Muscle of leg (tissue), 3 donors: ENCODE measurements at regions not wholly inside any gene's neighbourhood (a gene's known extent, or its start where the extent isn't known, plus 50 kb on each side); places are given as distances from the start of the nearest gene placed in this dataset.

Experiments used
- DNase-seq: peaks from one replicate; pipeline ENCODE4 v3.0.0; 2013
- H3K27ac ChIP-seq: one replicate; pipeline ENCODE4 v1.5.1; 2013; ENCODE audit warnings: mild to moderate bottlenecking, low read length, control low read depth
- H3K27me3 ChIP-seq: one replicate; pipeline ENCODE4 v1.6.1; 2013; ENCODE audit warnings: low read length; ENCODE audit not compliant: control insufficient read depth, insufficient read depth
- H3K36me3 ChIP-seq: one replicate; pipeline ENCODE4 v1.6.1; 2013; ENCODE audit warnings: low read length; ENCODE audit not compliant: control insufficient read depth, insufficient read depth
- H3K4me1 ChIP-seq: one replicate; pipeline ENCODE4 v1.6.1; 2013; ENCODE audit warnings: low read length; ENCODE audit not compliant: control insufficient read depth, insufficient read depth
- H3K4me3 ChIP-seq: one replicate; pipeline ENCODE4 v1.5.1; 2013; ENCODE audit warnings: low read length, control low read depth
- H3K9me3 ChIP-seq: replicated peaks from 2 replicates; pipeline ENCODE4 v1.6.1; 2013; ENCODE audit warnings: low read depth, low read length; ENCODE audit not compliant: control insufficient read depth
- WGBS: methylation state at CpG from one replicate; pipeline ENCODE4 v1.1.5; 2013; ENCODE audit warnings: missing lambda C conversion rate; ENCODE audit not compliant: insufficient coverage; 5-methylcytosine and 5-hydroxymethylcytosine counted together

DNA sequence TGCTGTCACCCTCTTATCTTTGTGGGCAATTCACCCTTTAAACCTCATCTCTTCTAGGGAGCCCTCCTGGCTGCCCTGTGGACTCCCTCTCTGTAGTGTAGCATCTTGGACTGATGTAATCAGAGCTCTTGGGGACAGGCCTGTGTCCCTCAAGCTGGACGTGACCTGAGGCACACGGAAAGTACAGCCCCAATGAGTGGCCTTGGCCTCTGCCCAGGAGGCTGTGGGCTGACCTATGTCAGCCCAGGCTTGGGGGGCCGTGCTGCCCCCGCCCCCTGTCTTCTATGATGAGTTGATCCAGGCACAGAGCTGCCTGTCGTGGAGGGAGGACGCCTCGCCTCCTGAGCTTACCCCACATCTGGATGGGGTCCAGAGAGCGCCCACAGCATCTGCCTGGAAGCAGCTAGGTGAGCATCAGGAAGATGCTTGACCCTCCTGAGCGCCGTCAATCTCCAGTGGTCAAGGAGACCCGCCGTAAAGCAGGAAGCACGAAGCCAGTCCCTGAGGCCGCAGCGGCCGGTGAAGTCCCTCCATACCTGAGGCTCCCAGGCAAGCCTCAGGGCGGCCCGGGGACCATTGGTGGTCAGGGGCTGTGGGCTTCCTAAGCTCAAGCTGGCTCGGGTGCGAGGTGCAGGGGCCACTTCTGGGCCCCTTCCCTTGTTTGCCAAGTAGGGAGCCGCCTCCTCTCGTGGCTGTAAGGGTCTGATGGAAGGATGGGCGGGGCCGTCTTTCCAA, 1136.9 kb downstream of the BRD1 start:
- DNase-seq = no peak
- H3K27ac ChIP-seq = no peak overlapping the region
- no peak overlapping the region for H3K4me3 ChIP-seq
- no peaks in the 10 kb centered on the region for H3K9me3 ChIP-seq
- no peaks in the 10 kb centered on the region for H3K27me3 ChIP-seq
- no peaks in the 10 kb centered on the region for H3K36me3 ChIP-seq
- H3K4me1 ChIP-seq = peaks cover 3% of the 10 kb centered on the region
- 76% methylated on average over 22 of the region's 24 CpGs for WGBS

DNA sequence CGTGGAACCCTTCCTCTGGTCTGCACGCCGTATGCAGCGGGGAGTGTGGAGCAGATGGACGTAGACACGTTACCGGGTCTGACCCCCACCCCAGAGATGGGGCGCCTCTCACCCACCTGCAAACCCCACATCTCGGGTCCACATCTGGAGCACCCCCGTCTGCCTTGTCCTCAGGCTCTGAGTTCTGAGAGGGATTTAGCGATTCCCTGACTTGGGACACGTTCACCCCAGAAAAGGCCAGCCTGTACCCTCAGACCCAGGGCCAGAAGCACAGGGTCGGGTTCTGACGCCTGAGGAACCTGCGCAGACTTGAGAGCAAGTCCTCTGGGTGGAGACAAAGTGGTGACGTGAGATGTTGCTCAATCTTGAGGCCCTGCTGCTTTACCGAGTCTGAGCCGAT, 1138.5 kb downstream of the BRD1 start:
- Histone ChIP-seq H3K27me3 (no peaks in the 10 kb centered on the region), H3K36me3 (no peaks in the 10 kb centered on the region), H3K4me1 (no peaks in the 10 kb centered on the region), H3K9me3 (no peaks in the 10 kb centered on the region), H3K4me3 (no peak overlapping the region), H3K27ac (no peak overlapping the region)
- 72% methylated on average over 10 of the region's 18 CpGs for WGBS
- no peak for DNase-seq

DNA sequence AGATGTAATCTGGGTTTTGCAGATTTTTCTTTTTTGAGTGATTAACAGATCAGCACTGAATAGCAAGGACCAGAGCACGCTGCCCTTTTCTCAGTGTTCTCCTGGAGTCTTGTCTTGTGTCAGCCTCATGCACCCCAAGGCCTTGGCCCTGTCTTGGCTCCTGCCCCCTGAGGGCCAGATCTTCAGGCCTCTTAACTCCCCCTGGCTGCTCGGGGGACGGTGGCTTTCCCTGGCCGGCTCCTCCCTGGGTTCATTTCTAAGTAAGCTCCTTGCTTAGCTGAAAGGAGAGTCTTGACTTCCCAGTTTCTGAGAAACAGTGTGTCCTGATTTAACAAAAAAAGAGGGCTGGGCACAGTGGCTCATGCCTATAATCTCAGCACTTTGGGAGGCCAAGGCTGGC, 1139.3 kb downstream of the BRD1 start:
- no peak overlapping the region for H3K27ac ChIP-seq
- no peak for DNase-seq
- H3K27me3 ChIP-seq = no peaks in the 10 kb centered on the region
- 83% methylated on average over 1 of the region's 4 CpGs for WGBS
- no peak overlapping the region for H3K4me3 ChIP-seq
- H3K4me1 ChIP-seq = no peaks in the 10 kb centered on the region
- no peaks in the 10 kb centered on the region for H3K36me3 ChIP-seq
- no peaks in the 10 kb centered on the region for H3K9me3 ChIP-seq

DNA sequence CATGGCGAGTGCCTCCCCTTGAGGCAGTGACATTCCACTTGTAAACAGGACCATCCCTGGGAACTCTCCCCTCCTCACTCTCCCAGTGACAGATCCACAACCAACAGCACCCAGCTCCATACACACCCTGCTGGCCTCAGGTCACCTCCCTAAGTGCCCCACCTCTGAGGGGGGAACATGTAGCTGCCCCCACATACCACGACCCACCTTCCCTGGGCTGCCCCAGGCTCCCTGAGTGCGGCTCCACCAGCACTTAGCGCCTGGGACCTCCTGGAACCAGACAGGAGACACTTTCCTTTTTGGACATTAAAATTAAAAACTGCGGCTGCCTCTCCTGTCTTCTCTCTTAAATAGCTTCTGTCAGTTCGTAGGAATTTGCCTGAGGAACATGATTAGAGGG, 1140.1 kb downstream of the BRD1 start:
- Histone ChIP-seq H3K9me3 (no peaks in the 10 kb centered on the region), H3K27me3 (no peaks in the 10 kb centered on the region), H3K27ac (no peak overlapping the region), H3K4me3 (no peak overlapping the region), H3K36me3 (no peaks in the 10 kb centered on the region), H3K4me1 (no peaks in the 10 kb centered on the region)
- 88% methylated on average over 1 of the region's 6 CpGs for WGBS
- no peak for DNase-seq

DNA sequence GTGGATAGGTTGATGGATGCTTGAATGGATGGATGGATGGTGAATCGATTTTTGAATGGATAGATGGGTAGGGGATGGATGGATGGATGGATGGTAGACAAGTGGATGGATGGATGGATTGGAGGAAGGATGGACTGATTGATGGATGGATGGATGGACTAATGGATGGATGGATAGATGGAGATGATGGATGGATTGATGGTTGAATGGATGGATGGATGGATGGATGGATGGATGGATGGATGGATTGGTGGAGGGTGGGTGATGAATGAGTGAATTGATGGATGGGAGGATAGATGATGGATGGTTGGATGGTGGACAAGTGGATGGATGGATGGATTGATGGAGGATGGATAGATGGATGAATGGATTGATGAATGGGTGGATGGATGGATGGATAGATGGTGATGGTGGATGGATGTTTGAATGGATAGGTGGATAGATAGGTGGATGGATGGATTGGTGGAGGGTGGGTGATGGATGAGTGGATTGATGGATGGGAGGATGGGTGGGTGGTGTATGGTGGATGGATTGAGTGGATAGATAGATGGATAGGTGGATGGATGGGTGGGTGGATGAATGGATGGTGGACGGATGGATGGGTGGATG, 1140.9 kb downstream of the BRD1 start:
- WGBS = 88% methylated on average over 2 of the region's 2 CpGs
- Histone ChIP-seq H3K27me3 (no peaks in the 10 kb centered on the region), H3K4me1 (no peaks in the 10 kb centered on the region), H3K27ac (no peak overlapping the region), H3K36me3 (no peaks in the 10 kb centered on the region), H3K9me3 (no peaks in the 10 kb centered on the region), H3K4me3 (no peak overlapping the region)
- no peak for DNase-seq

DNA sequence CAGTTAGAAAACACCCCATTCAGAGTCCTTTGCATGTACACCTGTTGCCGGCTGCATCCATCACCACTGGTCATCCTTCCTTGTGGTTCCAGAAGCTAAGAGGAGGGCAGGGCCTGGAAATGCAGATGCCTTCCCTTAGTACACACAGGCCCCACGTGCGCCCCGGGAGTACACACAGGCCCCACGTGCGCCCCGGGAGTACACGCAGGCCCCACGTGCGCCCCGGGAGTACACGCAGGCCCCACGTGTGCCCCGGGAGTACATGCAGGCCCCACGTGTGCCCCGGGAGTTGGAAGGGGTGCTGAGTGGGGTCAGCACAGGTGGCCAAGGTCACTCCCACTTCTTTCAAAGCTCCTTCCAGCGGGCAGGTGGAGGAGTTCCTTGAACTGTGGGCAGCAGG, 1141.9 kb downstream of the BRD1 start:
- Histone ChIP-seq H3K27ac (no peak overlapping the region), H3K4me1 (no peaks in the 10 kb centered on the region), H3K4me3 (no peak overlapping the region), H3K9me3 (no peaks in the 10 kb centered on the region), H3K36me3 (no peaks in the 10 kb centered on the region), H3K27me3 (no peaks in the 10 kb centered on the region)
- DNase-seq = no peak
- WGBS = 86% methylated on average over 14 of the region's 17 CpGs

DNA sequence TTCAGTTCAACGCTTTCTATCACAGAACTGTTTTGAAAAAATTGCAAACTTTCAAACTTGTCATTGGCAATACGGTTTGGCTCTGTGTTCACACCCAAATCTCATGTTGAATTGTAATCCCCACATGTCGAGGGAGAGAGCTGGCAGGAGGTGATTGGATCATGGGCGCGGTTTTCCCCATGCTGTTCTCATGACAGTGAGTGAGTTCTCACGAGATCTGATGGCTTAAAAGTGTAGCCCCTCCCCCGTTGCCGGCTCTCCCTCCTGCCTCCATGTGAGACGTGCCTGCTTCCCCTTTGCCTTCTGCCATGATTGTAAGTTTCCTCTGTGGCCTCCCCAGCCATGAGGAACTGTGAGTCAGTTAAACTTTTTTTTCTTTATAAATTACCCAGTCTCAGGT, 1144.0 kb downstream of the BRD1 start:
- WGBS = 63% methylated on average over 5 of the region's 9 CpGs
- no peaks in the 10 kb centered on the region for H3K36me3 ChIP-seq
- no peak overlapping the region for H3K27ac ChIP-seq
- DNase-seq = no peak
- no peaks in the 10 kb centered on the region for H3K27me3 ChIP-seq
- no peaks in the 10 kb centered on the region for H3K9me3 ChIP-seq
- no peak overlapping the region for H3K4me3 ChIP-seq
- H3K4me1 ChIP-seq = no peaks in the 10 kb centered on the region

DNA sequence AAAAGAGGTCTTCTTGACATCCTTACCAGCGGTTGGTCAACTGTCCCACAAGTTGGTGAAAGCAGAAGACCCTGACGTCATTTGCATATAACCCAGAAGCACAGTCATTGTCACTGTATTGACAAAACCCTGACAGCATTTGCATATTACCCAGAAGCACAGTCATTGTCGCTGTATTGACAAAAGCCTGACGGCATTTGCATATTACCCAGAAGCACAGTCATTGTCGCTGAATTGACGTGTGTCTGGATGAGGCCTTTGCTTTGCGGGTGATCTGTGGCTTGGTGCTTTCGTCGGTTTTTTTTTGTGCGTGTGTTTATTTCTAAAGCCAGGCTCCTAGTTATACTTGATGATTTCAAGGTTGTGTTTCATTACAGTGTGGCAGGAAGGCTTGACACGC, 1145.2 kb downstream of the BRD1 start:
- Histone ChIP-seq H3K36me3 (no peaks in the 10 kb centered on the region), H3K27me3 (no peaks in the 10 kb centered on the region), H3K4me3 (no peak overlapping the region), H3K4me1 (no peaks in the 10 kb centered on the region), H3K9me3 (no peaks in the 10 kb centered on the region), H3K27ac (no peak overlapping the region)
- no peak for DNase-seq
- 82% methylated on average over 10 of the region's 11 CpGs for WGBS

DNA sequence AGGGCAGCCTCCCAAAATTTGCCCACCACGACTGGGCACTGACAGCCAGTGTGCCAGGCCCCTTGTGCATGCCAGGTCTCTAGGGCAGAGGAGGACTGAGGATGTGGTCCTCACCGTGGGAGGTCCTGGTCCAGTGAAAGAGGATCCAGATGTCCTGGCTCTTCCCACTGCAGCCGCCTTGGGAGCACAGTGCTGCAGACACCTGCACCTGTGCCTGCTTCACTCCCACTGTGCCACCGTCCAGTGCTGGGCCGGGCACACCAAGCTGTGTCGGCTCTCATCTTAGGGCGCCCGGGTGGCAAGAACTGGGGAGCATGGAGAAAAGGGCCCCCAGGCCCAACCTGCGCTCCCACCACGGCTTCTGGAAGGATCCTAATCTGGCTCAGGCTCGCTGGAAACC, 1147.1 kb downstream of the BRD1 start:
- no peaks in the 10 kb centered on the region for H3K36me3 ChIP-seq
- 73% methylated on average over 11 of the region's 11 CpGs for whole genome bisulfite sequencing
- H3K27me3 ChIP-seq = no peaks in the 10 kb centered on the region
- DNase-seq = no peak
- no peaks in the 10 kb centered on the region for H3K9me3 ChIP-seq
- H3K4me3 ChIP-seq = no peak overlapping the region
- no peak overlapping the region for H3K27ac ChIP-seq
- H3K4me1 ChIP-seq = no peaks in the 10 kb centered on the region

DNA sequence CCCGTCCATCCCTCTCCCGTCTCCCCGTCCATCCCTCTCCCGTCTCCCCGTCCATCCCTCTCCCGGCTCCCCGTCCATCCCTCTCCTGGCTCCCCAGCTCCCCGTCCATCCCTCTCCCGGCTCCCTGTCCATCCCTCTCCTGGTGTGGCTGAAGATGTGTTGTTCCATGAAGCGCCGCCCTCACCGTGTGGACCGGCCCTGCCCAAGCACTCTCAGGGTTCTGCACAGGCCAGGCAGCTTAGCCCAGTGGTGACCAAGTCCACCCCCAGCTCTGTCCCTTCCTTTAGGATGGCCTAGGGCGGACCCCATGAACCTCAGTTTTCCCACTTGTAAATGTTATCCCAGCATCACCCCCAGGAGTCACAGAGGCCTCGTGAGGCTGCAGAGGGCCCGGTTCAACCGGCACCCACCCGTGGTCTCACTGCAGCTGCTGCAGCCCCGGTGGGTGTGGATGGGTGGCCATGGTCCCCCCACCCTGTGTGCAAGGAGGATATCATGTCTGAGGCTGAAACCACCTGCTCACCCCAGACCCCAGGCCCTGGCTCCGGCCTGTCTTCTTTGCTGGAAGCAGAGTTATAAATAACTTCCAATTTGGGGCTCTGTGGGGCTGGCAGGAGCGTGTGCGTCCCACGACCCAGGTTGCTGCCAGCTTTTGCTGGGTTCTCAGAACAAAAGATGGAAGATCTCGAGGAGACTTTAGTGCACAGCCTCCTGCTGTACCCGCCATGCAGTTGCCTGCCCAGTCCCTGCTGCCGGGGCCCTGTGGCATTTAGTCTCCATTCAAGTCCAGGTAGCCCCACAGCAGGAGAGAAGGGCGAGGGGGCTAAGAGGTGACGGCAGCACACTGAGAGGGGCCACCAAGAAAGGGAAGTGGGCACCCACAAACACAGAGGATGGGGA, 1147.8 kb downstream of the BRD1 start:
- no peaks in the 10 kb centered on the region for H3K4me1 ChIP-seq
- no peaks in the 10 kb centered on the region for H3K27me3 ChIP-seq
- no peak for DNase-seq
- no peaks in the 10 kb centered on the region for H3K36me3 ChIP-seq
- H3K4me3 ChIP-seq = no peak overlapping the region
- no peak overlapping the region for H3K27ac ChIP-seq
- no peaks in the 10 kb centered on the region for H3K9me3 ChIP-seq
- WGBS = 79% methylated on average over 15 of the region's 28 CpGs
